ENCODE measurements at regions not wholly inside any gene's neighbourhood (a gene's known extent, or its start where the extent isn't known, plus 50 kb on each side); places are given as distances from the start of the nearest gene placed in this dataset.
"Not testable (repeated sequence)": the region's sequence is repeated elsewhere in the genome, so short reads cannot be mapped to it uniquely, and the experiment has no call there.

DNA sequence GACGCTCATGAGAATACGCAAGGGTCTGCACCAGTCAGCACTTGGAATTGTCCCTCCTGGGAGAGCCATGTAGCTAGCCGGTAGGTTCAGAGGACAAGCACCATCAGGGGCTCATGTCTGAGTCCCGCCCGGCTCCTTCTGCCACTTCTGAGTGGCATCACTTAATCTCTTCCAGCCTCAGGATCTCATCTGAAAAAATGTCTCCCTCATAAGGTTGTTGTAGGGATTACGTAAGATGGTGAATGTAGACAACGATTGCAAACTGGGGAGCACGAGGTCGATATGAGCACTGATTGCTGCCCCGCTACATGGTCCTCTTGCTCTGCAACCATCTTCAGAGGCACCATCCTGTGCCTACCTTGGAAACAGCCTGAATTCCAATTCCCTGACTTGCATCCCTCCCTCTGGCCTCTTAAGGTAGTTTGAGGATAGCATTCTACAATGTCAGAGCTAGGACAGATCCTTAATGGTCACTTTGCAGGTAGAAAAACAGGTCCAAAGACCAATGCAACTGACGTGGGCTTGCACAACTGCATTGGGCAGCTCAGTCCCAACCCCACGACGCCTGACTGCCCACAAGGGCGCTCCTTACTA, 115.8 kb upstream of the TMEM45B start:
- no peak for DNase-seq (ENCODE audit: low spot score)

DNA sequence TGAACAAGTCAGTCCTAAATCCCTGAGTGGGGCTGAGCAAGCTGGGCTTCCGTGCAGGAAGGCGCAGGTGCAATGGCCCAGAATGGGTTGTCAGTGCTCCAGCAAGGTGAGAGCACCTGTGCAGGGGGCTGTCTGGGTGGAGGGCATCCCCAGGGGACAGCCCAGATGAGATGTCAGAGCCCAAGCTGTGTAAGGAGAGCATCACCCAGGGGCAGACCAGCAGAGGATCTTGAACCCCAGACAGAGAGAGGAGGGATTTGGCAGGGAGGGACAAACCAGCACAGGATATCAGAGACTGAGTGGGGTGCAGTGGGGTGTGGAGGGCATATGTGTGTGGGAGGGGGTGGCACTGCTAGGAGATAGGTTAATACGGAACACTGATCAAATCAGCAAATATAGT, 114.9 kb upstream of the TMEM45B start:
- DNase-seq (ENCODE audit: low spot score): no peak

DNA sequence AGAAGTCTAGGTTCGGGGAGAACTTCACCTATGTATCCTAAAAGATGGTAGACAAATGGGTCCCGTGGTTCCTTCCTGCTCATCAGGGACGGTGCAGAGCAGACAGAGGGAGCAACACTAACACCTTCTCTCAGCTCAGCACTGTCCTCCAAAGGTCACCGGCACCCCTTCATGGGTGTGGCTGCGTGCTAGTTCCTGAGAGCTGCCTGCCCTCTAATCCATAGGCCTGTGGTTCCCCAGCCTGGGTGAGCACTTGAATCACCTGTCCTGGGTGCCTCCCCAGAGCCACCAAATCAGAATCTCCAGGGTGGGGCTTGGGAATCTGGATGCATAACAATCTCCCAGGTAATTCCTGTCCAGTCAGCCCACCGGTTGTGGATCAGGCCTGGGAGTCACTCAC, 113.9 kb upstream of the TMEM45B start:
- DNase-seq (ENCODE audit: low spot score): no peak

DNA sequence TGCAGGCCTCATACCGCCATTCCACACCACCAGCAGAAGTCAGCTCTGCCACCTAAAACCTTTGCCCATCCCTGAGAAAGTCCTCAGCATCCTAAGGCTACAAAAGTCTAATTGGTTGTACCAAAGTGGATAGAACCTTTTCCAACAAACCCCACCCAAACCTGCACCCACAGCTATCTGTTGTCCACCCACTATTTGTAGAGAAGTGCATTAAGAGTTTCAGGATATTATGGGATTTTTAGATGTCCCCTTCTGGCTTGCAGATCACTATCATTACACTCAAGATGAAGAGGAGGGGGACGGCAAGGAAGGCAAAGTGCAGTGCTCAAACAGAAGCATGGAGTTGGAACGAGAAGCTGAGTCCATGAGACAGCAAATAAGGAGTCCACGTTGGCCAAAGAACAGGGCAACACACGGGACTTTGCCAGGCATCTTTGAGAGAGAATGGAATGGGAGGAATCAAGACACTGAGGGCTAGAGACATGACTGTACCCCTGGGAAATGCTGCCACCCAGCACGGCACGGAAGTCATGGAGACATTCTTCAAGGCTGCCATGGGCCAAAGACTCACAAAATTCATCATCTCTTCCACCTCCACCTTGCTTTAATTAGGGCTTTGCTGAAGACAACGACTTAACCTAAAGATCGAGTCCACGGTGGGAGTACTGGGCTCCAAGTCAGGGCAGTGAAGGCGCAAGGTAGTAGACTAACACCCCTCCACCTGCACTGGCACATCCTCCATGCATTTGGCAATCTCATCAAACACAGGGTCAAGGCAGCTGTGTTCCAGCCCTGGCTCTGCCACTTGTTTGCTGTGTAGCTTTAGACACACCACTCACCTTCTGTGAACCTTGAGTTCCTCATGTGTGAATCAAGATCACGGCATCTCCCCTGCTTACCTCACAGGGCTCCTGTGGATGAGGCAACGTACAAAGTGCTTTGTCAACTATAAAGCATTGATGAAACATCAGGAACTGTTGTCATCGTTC, 112.9 kb upstream of the TMEM45B start:
- DNase-seq (ENCODE audit: low spot score): no peak

DNA sequence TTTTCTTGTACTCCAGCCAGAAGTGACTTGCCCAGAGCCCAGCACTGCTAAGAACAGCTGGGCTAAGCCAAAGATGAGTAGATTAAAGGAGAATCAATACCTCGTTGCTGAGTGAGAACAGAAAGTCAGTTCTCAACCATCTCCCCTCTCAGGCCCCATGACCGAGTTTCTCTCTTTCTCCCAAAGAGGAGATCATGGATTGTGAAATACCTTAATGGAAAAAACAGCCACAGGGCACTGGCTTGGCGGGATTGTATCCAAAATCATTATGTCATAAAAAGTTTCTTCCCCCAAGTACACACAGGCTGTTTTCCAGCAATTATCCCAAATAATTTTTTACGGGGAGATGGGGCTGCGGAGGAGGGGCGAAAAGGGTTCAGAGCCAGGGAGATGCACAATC, 111.8 kb upstream of the TMEM45B start:
- no peak for DNase-seq (ENCODE audit: low spot score)

DNA sequence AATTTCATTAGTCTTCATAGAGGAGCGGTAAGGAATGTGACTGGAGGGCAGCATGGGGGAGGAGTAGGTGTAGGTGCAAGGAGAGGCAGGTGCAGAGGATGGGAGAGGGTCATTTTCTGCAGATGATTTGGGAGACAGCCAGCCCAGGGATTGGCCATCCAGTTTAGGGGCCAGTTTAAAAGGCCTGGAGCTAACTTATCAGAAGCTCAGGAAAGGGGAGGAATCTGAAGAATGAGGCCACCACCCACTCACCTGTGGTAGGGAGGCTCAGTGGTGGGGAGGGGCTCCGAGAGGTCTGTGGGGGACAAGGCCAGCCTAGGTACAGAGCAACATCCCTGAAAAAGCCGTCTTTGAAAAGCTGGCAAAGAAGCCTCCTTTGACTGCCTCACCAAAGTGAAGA, 110.8 kb upstream of the TMEM45B start:
- DNase-seq (ENCODE audit: low spot score): no peak

DNA sequence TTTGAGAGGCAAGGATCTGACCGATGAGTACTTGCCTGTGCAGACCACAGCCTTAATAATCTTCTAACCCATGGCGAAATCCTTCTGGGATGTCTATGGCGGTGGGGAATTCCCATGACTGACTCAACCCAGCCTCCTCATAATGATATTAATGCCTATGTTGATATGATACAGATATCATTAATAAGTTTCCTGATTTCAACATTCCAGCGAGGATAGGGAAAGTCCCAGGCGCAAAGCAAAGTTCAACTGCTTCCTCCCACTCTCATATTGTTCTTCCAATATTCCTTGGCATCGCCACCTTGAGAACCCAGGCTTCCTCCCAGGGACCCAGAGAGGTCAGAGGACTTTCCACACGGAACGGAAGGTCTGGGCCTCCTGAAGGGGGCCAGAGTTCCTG, 110.3 kb upstream of the TMEM45B start:
- DNase-seq (ENCODE audit: low spot score): no peak

DNA sequence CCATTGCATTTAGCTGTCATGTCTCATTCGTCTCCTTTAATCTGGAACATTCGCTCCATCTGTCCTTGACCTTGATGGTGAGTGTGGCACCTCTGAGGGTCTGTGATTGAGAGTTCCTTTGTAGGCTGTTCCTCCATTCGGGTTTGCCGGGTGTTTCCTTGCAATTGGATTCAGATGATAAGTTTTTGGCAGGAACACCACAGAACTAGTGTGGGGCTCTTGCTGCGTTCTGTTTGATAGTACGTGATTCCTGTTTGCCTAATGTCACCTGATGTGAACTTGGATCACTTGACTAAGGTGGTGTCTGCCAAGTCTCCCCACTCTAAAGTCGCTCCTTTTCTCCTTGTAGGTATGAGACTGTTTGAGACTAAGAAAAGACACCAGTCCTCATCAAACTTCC, 109.7 kb upstream of the TMEM45B start:
- DNase-seq (ENCODE audit: low spot score): no peak

DNA sequence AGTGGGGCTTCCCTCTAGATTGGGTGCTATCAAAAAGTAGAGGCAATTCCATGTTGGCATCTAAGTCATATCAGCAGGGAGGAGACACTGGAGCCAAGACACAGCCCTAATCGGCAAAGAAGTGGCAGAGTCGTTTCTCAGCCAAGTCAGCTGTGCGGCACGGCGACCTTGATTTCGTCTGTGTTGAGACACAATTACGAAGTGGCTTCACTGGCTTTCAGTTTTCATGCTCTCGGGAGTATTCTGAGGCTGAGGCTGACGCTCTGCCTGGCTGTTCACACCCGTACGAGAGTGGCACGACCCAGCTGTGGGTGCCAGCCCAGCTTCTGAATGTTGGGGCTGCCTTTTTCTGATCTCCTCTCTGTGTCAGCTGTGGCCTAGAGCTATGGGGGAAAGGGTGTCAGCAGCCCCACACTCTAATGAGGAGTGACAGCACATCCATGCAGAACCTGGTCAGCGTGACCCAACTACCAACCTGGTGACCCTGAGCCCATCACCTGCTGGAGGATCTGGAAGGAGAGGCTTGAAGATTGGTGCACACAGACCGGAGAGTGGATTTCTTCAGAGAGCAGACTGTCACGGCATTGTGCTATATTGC, 105.7 kb upstream of the TMEM45B start:
- DNase-seq (ENCODE audit: low spot score): no peak

DNA sequence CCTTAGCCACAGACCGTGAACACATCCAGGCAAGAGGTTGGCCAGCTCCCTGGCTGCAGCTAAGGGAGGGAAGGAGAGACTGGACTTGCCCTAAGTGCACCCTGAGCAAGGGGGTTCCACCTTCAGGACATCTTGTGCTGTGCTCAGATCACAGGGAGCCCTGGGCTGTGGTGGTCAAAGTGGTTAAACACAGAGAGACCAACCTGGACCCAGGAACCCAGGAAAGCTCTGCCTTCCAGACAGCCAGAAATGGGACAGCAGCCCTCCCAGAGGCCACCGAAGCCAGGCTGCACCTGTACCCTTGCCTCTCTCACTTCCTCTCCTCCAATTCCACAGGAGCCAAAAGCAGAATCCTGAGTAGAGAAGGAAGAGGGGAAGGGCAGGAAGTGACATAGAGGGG, 105.2 kb upstream of the TMEM45B start:
- DNase-seq (ENCODE audit: low spot score): no peak

DNA sequence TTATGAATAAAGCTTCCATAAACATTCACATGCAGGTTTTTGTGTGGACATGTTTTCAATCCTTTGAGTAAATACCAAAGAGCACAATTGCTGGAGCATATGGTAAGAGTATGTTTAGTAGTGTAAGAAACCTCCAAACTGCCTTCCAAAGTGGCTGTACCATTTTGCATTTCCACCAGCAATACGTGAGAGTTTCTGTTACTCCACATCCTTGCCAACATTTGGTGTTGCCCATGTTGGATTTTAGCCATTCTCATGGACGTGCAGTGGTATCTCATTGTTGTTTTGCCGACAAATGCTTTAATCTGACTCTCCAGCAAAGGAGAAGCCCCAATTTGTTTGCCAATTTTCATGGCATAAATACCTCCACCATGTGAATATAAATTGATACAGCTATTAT, 103.9 kb upstream of the TMEM45B start:
- DNase-seq (ENCODE audit: low spot score): no peak

DNA sequence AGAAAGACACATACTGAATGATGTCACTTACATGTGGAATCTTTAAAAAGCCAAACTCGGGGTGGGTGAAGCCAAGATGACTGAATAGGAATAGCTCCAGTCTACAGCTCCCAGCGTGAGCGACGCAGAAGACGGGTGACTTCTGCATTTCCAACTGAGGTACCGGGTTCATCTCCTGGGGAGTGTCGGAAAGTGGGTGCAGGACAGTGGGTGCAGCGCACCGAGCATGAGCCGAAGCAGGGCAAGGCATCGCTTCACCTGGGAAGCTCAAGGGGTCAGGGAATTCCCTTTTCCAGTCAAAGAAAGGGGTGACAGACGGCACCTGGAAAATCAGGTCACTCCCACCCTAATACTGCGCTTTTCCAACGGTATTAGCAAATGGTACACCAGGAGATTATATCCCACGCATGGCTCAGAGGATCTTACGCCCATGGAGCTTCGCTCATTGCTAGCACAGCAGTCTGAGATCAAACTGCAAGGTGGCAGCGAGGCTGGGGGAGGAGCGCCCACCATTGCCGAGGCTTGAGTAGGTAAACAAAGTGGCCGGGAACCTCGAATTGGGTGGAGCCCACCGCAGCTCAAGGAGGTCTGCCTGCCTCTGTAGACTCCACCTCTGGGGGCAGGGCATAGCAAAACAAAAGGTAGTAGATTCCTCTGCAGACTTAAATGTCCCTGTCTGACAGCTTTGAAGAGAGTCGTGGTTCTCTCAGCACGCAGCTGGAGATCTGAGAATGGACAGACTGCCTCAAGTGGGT, 103.0 kb upstream of the TMEM45B start:
- not testable (repeated sequence) for DNase-seq (ENCODE audit: low spot score)

DNA sequence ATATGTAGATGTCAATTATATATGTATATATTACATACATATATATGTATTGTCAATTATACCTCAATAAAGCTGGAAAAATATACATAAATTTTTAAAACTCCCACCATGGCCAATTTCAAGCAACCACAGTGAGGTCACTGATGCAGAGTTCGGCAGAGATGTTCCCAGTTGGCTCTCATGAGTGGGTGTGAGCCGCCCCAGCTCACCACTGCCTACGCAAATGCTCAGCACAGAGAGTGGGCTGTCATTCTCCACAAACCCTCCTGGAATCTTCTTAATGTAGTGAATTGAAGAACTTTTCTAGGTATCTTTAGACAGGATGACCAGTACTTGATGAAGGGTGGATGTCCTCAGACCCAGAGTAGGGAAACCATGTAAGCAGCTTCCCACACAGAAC, 96.6 kb upstream of the TMEM45B start:
- DNase-seq (ENCODE audit: low spot score): no peak

DNA sequence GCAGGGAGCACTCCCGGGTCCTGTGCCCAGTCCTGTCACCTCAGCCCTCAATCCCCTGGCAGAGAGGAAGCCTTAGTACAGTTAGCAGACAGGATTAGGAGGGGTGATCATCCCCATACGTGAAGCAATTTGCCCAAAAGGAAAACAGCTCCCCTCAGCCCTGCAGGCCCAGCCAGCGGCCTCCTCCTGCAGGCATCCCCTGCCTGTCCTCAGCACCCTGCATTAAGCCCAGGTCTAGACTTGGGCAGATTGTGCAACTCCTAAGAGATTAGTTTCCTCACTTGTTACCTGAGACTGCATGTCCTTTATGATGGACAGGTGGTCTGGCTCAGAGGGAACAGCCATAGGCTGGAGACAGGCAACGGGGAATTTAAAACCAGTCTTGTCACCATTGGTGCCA, 95.5 kb upstream of the TMEM45B start:
- no peak for DNase-seq (ENCODE audit: low spot score)

DNA sequence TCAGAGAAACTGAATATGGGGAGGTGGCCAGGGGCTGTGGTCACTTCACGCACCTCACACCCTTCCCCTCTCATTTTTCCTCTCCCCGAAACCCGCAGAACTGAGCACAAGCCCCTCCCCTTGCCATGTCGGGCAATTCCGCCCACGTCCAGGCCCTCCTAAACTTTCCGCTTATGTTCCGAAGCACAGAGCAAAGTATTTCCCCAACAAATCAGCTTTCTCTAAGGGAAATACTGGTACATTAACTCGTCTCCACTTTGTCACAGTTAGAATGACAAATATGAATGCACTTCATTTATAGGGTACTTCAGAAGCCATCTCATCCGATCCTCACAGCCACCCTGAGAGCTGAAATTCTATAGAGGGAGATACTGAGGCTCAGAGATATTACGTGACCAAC, 94.7 kb upstream of the TMEM45B start:
- DNase-seq (ENCODE audit: low spot score): no peak

DNA sequence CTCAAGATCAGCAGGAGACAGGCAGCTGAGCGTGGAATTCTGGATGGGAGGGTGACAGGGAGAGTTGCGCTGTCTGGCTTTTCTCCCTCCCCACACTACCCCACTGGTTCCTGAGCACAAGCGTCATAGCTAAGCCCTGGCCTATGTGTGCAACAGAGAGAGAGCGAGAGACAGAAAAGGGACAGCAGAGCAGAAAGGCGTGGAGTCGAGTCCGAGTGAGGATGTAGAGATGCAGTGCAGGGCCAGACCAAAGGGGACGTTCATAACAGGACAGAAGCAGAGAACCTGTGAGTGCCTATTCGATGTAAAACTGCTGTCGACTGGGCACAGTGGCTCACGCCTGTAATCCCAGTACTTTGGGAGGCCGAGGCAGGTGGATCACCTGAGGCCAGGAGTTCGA, 94.0 kb upstream of the TMEM45B start:
- no peak for DNase-seq (ENCODE audit: low spot score)

DNA sequence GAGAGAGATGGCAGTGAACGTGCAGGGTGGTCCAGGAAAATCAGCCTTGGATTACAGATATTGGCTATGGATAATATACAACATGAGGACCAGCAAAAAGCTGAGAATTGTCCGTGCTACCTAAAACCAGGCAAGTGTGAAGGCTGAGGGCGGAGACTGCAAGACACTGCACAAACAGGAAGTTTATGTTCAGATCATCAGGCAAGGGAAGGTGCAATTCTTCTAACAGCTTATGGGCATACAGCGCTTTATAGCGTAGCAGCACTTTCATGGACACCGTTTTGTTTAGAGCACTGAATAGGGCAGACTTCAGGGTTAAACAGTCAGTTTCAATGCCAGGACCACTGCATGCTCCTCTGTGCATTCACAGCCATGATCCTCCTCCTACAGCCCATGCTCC, 93.1 kb upstream of the TMEM45B start:
- no peak for DNase-seq (ENCODE audit: low spot score)

DNA sequence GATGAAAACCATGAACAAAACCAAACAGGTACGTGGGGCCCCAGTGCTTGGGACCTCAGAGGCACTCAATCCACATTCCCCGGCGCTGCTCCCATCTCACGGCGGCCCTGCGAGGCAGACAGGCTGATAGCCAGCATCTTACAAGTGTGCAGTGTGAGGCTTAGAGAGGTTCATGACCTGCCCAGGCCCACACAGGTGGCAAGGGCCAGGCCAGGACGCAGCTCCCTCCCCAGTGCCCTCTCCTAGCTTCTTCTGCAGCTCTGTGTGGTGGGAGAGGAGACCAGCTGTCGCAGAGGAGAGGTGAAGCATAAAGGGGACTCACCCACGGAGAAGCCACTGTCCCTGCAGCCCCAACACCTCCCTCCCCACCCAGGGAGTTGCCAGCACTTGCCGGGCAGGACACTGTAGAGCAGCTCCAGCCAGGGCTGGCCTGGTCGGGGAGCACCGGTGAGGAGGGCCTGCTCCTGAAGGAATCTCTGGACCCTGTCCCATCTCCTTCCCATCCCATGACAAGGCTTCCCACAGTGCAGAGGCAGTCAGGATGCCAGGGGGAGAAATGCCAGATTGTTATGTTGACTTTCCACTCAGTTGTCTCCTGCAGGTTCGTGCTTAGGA, 92.4 kb upstream of the TMEM45B start:
- DNase-seq (ENCODE audit: low spot score): no peak

DNA sequence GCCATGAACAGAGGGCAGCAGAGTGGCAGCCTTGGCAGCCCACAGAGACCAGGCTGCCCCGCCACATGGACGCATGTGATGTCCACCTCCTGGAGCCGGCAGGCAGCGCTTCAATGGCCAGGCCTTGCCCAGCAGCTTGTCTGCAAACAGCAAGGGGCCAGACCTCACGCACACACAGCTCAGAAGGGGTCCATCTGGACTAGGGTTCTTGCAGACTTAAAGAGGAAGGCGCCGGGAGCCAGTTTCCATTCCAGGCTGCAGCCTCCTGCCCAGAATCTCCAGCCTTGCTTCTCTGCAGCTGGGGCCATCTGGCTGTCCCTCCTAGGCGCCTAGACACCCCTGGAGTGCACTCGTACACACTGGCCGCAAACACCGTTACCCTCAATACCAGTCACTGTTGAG, 91.9 kb upstream of the TMEM45B start:
- no peak for DNase-seq (ENCODE audit: low spot score)

DNA sequence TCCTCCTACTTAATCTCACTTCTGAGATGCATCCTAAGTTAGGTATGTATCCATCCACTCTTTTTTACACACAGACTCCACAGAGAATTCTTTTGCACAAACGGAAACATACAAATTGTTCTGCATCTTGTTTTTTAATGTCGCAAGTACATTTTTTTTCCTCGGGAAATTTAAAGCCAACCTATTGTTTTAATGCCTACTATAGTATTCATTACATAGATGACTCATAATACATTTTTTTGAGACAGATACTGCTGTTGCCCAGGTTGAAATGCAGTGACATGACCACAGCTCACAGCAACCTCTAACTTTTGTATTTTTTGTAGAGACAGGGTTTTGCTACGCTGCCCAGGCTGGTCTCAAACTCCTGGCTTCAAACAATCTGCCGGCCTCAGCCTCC, 90.8 kb upstream of the TMEM45B start:
- DNase-seq (ENCODE audit: low spot score): no peak

DNA sequence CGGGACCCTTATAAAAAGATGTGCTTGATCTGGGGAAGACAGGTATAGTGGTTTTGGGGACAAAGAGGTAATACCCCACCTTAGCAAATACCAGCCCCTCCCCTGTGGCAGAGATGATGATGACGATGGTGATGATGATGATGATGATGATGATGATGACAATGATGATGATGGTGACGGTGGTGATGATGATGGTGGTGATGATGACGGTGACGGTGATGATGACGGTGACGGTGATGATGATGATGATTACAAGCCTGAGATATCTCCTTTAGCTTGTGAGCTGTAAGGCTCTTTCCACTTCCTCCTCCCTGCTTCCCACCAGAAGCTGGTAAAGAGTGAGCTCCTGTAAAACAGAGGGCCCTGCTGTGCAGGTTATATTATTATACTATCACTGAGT, 89.5 kb upstream of the TMEM45B start:
- no peak for DNase-seq (ENCODE audit: low spot score)

DNA sequence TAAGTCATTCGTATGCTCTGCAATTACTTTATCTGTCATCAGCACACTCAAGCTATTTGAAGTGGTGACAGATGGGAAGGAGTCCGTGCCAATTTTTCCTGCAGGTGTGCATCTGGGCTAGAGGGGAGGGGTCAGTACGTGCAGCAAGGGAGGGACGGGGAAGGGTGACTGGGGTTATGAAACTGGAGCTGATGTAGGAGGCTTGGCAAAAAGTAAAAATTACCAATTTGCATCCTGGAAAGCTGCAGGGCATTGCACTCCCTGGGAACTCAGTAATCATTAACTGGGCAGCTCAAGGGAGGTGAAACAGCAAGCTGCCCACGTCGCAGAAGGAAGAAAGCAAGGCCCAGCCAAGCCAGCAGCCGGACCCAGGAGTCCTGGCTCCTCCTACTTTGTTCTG, 87.1 kb upstream of the TMEM45B start:
- no peak for DNase-seq (ENCODE audit: low spot score)

Data from pons (tissue), 1 donor.